ENCODE measurements at regions not wholly inside any gene's neighbourhood (a gene's known extent, or its start where the extent isn't known, plus 50 kb on each side); places are given as distances from the start of the nearest gene placed in this dataset.
A peak's percentile ranks its signal among the peaks of the same experiment; 100 is the strongest.

GRCh38 chr7:67786021-67786420 lies 789.4 kb downstream of the TYW1 start:
- 97 to 99% methylated on average over 6 of the region's 6 CpGs for WGBS, 2 donors
- intact Hi-C loops (cut with DNase I): no loop called here
- no peaks in the 10 kb centered on the region for H3K36me3 ChIP-seq
- no peaks in the 10 kb centered on the region for H3K27me3 ChIP-seq
- no peak overlapping the region for H3K27ac ChIP-seq
- no peak for DNase-seq
- no peaks in the 10 kb centered on the region for H3K9me3 ChIP-seq
- H3K4me1 ChIP-seq: no peaks in the 10 kb centered on the region
- H3K4me3 ChIP-seq (replicated peaks in 1 of 3): no peak overlapping the region
- TF ChIP-seq POLR2A (IDR thresholded peaks at IDR 0.05): no peak
- TF ChIP-seq CTCF (IDR thresholded peaks at IDR 0.05): no peak

GRCh38 chr7:67788669-67789068 lies 792.0 kb downstream of the TYW1 start:
- Histone ChIP-seq H3K36me3 (no peaks in the 10 kb centered on the region), H3K4me1 (no peaks in the 10 kb centered on the region), H3K9me3 (no peaks in the 10 kb centered on the region), H3K27me3 (no peaks in the 10 kb centered on the region), H3K27ac (no peak overlapping the region), H3K4me3 (replicated peaks in 1 of 3) (no peak overlapping the region)
- 51 to 52% methylated on average over 11 of the region's 11 CpGs for WGBS, 2 donors
- TF ChIP-seq CTCF (IDR thresholded peaks at IDR 0.05) (peak in 3 of 6 experiments; percentile 32 to 37 (median 34)), POLR2A (IDR thresholded peaks at IDR 0.05) (no peak)
- DNase-seq: peak; percentile 8 to 9
- intact Hi-C loops (cut with DNase I): no loop called here

GRCh38 chr7:67791918-67792317 lies 795.3 kb downstream of the TYW1 start:
- DNase-seq: no peak
- no peaks in the 10 kb centered on the region for H3K36me3 ChIP-seq
- no peaks in the 10 kb centered on the region for H3K9me3 ChIP-seq
- H3K4me1 ChIP-seq: no peaks in the 10 kb centered on the region
- WGBS, 2 donors: 85 to 96% methylated on average over 3 of the region's 3 CpGs
- intact Hi-C loops (cut with DNase I): no loop called here
- no peak overlapping the region for H3K4me3 ChIP-seq (replicated peaks in 1 of 3)
- TF ChIP-seq CTCF (IDR thresholded peaks at IDR 0.05) (no peak), POLR2A (IDR thresholded peaks at IDR 0.05) (no peak)
- H3K27ac ChIP-seq: no peak overlapping the region
- H3K27me3 ChIP-seq: no peaks in the 10 kb centered on the region

- no peaks in the 10 kb centered on the region for H3K4me1 ChIP-seq
- H3K4me3 ChIP-seq (replicated peaks in 1 of 3): no peak overlapping the region
- intact Hi-C loops (cut with DNase I): no loop called here
- H3K27me3 ChIP-seq: no peaks in the 10 kb centered on the region
- H3K9me3 ChIP-seq: no peaks in the 10 kb centered on the region
- TF ChIP-seq CTCF (IDR thresholded peaks at IDR 0.05): no peak
- no peak for TF ChIP-seq POLR2A (IDR thresholded peaks at IDR 0.05)
- H3K36me3 ChIP-seq: no peaks in the 10 kb centered on the region
- no peak overlapping the region for H3K27ac ChIP-seq
- WGBS, 2 donors: 86 to 89% methylated on average over 2 of the region's 2 CpGs
- no peak for DNase-seq
These were observed 797.9 kb downstream of the TYW1 start for GRCh38 chr7:67794544-67794943.

- no peaks in the 10 kb centered on the region for H3K9me3 ChIP-seq
- no peak overlapping the region for H3K4me3 ChIP-seq (replicated peaks in 1 of 3)
- no peaks in the 10 kb centered on the region for H3K27me3 ChIP-seq
- TF ChIP-seq POLR2A (IDR thresholded peaks at IDR 0.05) (no peak), CTCF (IDR thresholded peaks at IDR 0.05) (no peak)
- WGBS, 2 donors: 76 to 83% methylated on average over 4 to 8 of the region's 8 CpGs
- H3K36me3 ChIP-seq: no peaks in the 10 kb centered on the region
- no peaks in the 10 kb centered on the region for H3K4me1 ChIP-seq
- no peak for DNase-seq
- no peak overlapping the region for H3K27ac ChIP-seq
- intact Hi-C loops (cut with DNase I): no loop called here
These were observed 807.2 kb downstream of the TYW1 start for GRCh38 chr7:67803789-67804188.
